Activated CD8-positive, alpha-beta T cell treated with anti-CD3 and anti-CD28 coated beads for 36 hours (primary cell): ENCODE measurements at regions not wholly inside any gene's neighbourhood (a gene's known extent, or its start where the extent isn't known, plus 50 kb on each side); places are given as distances from the start of the nearest gene placed in this dataset.

Experiments used
- ATAC-seq: fragments of 200-7000 bp; cut with Tn5 transposase; one replicate; pipeline ENCODE4 v1.10.0; 2021; ENCODE audit warnings: mild to moderate bottlenecking, moderate library complexity
- CTCF ChIA-PET: fragments of 350-600 bp; sonication (Branson Sonifier 250); formaldehyde crosslinking; loops from one replicate; lab custom pipeline; 2021; ENCODE audit warnings: antibody characterized with exemption; lab: Charles Lee
- POLR2A ChIA-PET: fragments of 350-600 bp; sonication (Branson Sonifier 250); formaldehyde crosslinking; loops from one replicate; lab custom pipeline; 2021; ENCODE audit warnings: antibody characterized with exemption; lab: Charles Lee
- DNase-seq: peaks from one replicate; pipeline ENCODE4 v3.0.0-alpha.2; 2020
- H3K27ac Mint-ChIP-seq: one replicate; pipeline ENCODE4 v1.8.0; 2021; ENCODE audit warnings: mild to moderate bottlenecking, mixed read lengths
- H3K27me3 Mint-ChIP-seq: one replicate; pipeline ENCODE4 v1.8.0; 2021; ENCODE audit warnings: mixed read lengths
- H3K36me3 Mint-ChIP-seq: one replicate; pipeline ENCODE4 v1.8.0; 2021; ENCODE audit warnings: low read depth, mixed read lengths
- H3K4me1 Mint-ChIP-seq: one replicate; pipeline ENCODE4 v1.8.0; 2021; ENCODE audit warnings: low read depth, mixed read lengths
- H3K4me3 Mint-ChIP-seq: one replicate; pipeline ENCODE4 v1.8.0; 2021; ENCODE audit warnings: mild to moderate bottlenecking, moderate library complexity, mixed read lengths
- H3K9me3 Mint-ChIP-seq: one replicate; pipeline ENCODE4 v1.8.0; 2021; ENCODE audit warnings: mixed read lengths
- CTCF ChIP-seq: fragments of 200-600 bp; IDR thresholded peaks from one replicate; pipeline ENCODE4 v1.8.0; 2022; ENCODE audit warnings: antibody characterized with exemption, mild to moderate bottlenecking
- intact Hi-C: fragments of 100-400 bp; cut with micrococcal nuclease; formaldehyde crosslinking; loops from one replicate; pipeline ENCODE4 v1.10.0; 2022

- H3K4me1 Mint-ChIP-seq: no peaks in the 10 kb centered on the region
- H3K36me3 Mint-ChIP-seq: no peaks in the 10 kb centered on the region
- no peak for ATAC-seq
- H3K27ac Mint-ChIP-seq: no peak overlapping the region
- DNase-seq: no peak
- no peak overlapping the region for H3K4me3 Mint-ChIP-seq
- intact Hi-C loops: no loop called here
- POLR2A ChIA-PET: no interaction called here
- no peaks in the 10 kb centered on the region for H3K9me3 Mint-ChIP-seq
- CTCF ChIA-PET: no interaction called here
- no peaks in the 10 kb centered on the region for H3K27me3 Mint-ChIP-seq
- TF ChIP-seq CTCF: no peak
Observed at GRCh38 chr11:103619480-103619879, 417.0 kb upstream of the DDI1 start.

GRCh38 chr11:103619938-103620337, 416.5 kb upstream of the DDI1 start:
- H3K9me3 Mint-ChIP-seq: no peaks in the 10 kb centered on the region
- no peak for TF ChIP-seq CTCF
- no peaks in the 10 kb centered on the region for H3K36me3 Mint-ChIP-seq
- H3K4me1 Mint-ChIP-seq: no peaks in the 10 kb centered on the region
- ATAC-seq (no peak), DNase-seq (no peak)
- no peak overlapping the region for H3K4me3 Mint-ChIP-seq
- no peaks in the 10 kb centered on the region for H3K27me3 Mint-ChIP-seq
- no peak overlapping the region for H3K27ac Mint-ChIP-seq
- intact Hi-C loops: no loop called here
- CTCF ChIA-PET: no interaction called here
- POLR2A ChIA-PET: no interaction called here

- POLR2A ChIA-PET: no interaction called here
Observed at GRCh38 chr11:103622296-103622695, 414.1 kb upstream of the DDI1 start.

GRCh38 chr11:103623933-103624332, 412.5 kb upstream of the DDI1 start:
- Mint-ChIP-seq H3K4me3 (no peak overlapping the region), H3K27me3 (peaks cover 2% of the 10 kb centered on the region), H3K4me1 (no peaks in the 10 kb centered on the region), H3K36me3 (no peaks in the 10 kb centered on the region), H3K9me3 (no peaks in the 10 kb centered on the region), H3K27ac (no peak overlapping the region)
- intact Hi-C loops: no loop called here
- TF ChIP-seq CTCF: no peak
- ATAC-seq (no peak), DNase-seq (no peak)
- ChIA-PET POLR2A (no interaction called here), CTCF (no interaction called here)

More at GRCh38 chr11:103622296-103622695, 414.1 kb upstream of the DDI1 start:
- DNase-seq: no peak
- Mint-ChIP-seq H3K4me1 (no peaks in the 10 kb centered on the region), H3K9me3 (no peaks in the 10 kb centered on the region), H3K27me3 (no peaks in the 10 kb centered on the region), H3K36me3 (no peaks in the 10 kb centered on the region), H3K27ac (no peak overlapping the region), H3K4me3 (no peak overlapping the region)
- TF ChIP-seq CTCF: no peak
- intact Hi-C loops: no loop called here
- CTCF ChIA-PET: interaction anchor here (0.9 kb wide), 1 partner anchor 18 kb away, joined by 3 read pairs; no protein-coding TSS in a partner anchor
- no peak for ATAC-seq

- H3K36me3 Mint-ChIP-seq: no peaks in the 10 kb centered on the region
- ChIA-PET POLR2A (no interaction called here), CTCF (no interaction called here)
- no peak for DNase-seq
- H3K27ac Mint-ChIP-seq: no peak overlapping the region
- H3K4me3 Mint-ChIP-seq: no peak overlapping the region
- intact Hi-C loops: no loop called here
- no peak for ATAC-seq
- no peak for TF ChIP-seq CTCF
- H3K27me3 Mint-ChIP-seq: peaks cover 2% of the 10 kb centered on the region
- no peaks in the 10 kb centered on the region for H3K4me1 Mint-ChIP-seq
- no peaks in the 10 kb centered on the region for H3K9me3 Mint-ChIP-seq
Observed at GRCh38 chr11:103624708-103625623, 411.5 kb upstream of the DDI1 start.
